Gastrocnemius medialis (tissue), 4 donors: ENCODE measurements at regions not wholly inside any gene's neighbourhood (a gene's known extent, or its start where the extent isn't known, plus 50 kb on each side); places are given as distances from the start of the nearest gene placed in this dataset.
A peak's percentile ranks its signal among the peaks of the same experiment; 100 is the strongest.

ENCODE experiments used
- ATAC-seq, 2 donors: fragments of 150-250 bp; one replicate each; pipeline ENCODE4 v1.9.1; 2016
- DNase-seq, 2 donors: peaks; one replicate each; pipeline ENCODE4 v3.0.0-alpha.2; 2019
- H3K27ac ChIP-seq, 4 donors: fragments of 200-600 bp; sonication (generic); 1 replicate in 1 of 4; 2 replicates in 3 of 4; pipeline ENCODE4 v1.5.1; 2016 to 2018; ENCODE audit warnings: mild to moderate bottlenecking in 2 of 4, moderate library complexity in 1 of 4
- H3K27me3 ChIP-seq, 3 donors: fragments of 200-600 bp; sonication (generic) in 2 of 3; 1 replicate in 1 of 3; 2 replicates in 2 of 3; pipeline versions ENCODE4 v1.5.1 to v1.6.0; 2016 to 2019; ENCODE audit warnings: mild to moderate bottlenecking in 1 of 3, moderate library complexity in 1 of 3
- H3K36me3 ChIP-seq, 2 donors: fragments of 200-600 bp; sonication (generic) in 1 of 2; one replicate each; pipeline ENCODE4 v1.5.1; 2017 to 2018
- H3K4me1 ChIP-seq, 2 donors: fragments of 200-600 bp; sonication (generic) in 1 of 2; one replicate each; pipeline ENCODE4 v1.5.1; 2016 to 2017; ENCODE audit warnings: mild to moderate bottlenecking in 2 of 2
- H3K4me3 ChIP-seq, 4 donors: fragments of 200-600 bp; sonication (generic) in 3 of 4; 1 replicate in 1 of 4; 2 replicates in 3 of 4; pipeline ENCODE4 v1.5.1; 2016 to 2019; ENCODE audit warnings: mild to moderate bottlenecking in 2 of 4
- H3K9me3 ChIP-seq, 3 donors: fragments of 200-600 bp; sonication (generic) in 2 of 3; 1 replicate in 1 of 3; 2 replicates in 2 of 3; pipeline ENCODE4 v1.5.1; 2016 to 2019
- POLR2A ChIP-seq, 2 donors: fragments of 450-650 bp; IDR thresholded peaks; one replicate each; pipeline ENCODE4 v1.6.1; 2017; ENCODE audit warnings: antibody characterized with exemption in 2 of 2, mild to moderate bottlenecking in 2 of 2, moderate library complexity in 2 of 2
- in situ Hi-C, 4 donors: fragments of 200-750 bp; cut with MboI; loops; one replicate each; pipeline versions ENCODE4 v1.15.0 to v1.8.0; 2017; ENCODE audit warnings: low sequenced_read_pairs in 4 of 4
- intact Hi-C: fragments of 100-400 bp; cut with DNase I; formaldehyde crosslinking; loops from one replicate; pipeline ENCODE4 v1.15.1; 2023; ENCODE audit warnings: low total_unique reads
- TF ChIP-seq, protein P1 (sequence below), 5 experiments: fragments of 450-650 bp in 3 of 5; fragments of 200-600 bp in 2 of 5; sonication (generic) in 2 of 5; IDR thresholded peaks in 4 of 5; conservative IDR thresholded peaks in 1 of 5; 1 replicate in 4 of 5; 2 replicates in 1 of 5; pipeline ENCODE4 v1.5.1; 2016 to 2019; ENCODE audit warnings: antibody characterized with exemption in 5 of 5, mild to moderate bottlenecking in 3 of 5, moderate library complexity in 3 of 5

DNA sequence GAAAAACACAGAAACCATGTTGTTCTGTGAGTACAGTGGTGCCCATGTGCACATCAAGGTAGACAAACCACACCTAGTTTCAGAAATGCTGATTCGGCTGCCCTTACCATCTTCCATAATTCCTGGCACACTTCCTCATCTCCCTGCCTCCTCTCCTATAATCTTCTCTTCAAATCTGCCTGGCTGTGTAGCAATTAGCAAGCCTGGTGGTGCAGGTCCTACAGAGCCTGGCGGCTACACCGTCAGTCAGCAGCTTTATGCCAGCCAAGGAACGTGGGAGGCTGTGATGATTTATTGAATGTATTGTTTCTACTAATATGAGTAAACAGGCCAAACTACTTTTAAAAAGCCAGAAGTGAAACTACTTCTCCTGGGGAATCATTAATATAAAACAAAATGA lies 106.8 kb downstream of the SEMA6D start:
- Histone ChIP-seq H3K4me1 (no peaks in the 10 kb centered on the region), H3K9me3 (no peaks in the 10 kb centered on the region), H3K4me3 (no peak overlapping the region), H3K27ac (no peak overlapping the region), H3K27me3 (no peaks in the 10 kb centered on the region), H3K36me3 (no peaks in the 10 kb centered on the region)
- no peak for TF ChIP-seq POLR2A (IDR thresholded peaks at IDR 0.05)
- TF ChIP-seq, protein P1, sequence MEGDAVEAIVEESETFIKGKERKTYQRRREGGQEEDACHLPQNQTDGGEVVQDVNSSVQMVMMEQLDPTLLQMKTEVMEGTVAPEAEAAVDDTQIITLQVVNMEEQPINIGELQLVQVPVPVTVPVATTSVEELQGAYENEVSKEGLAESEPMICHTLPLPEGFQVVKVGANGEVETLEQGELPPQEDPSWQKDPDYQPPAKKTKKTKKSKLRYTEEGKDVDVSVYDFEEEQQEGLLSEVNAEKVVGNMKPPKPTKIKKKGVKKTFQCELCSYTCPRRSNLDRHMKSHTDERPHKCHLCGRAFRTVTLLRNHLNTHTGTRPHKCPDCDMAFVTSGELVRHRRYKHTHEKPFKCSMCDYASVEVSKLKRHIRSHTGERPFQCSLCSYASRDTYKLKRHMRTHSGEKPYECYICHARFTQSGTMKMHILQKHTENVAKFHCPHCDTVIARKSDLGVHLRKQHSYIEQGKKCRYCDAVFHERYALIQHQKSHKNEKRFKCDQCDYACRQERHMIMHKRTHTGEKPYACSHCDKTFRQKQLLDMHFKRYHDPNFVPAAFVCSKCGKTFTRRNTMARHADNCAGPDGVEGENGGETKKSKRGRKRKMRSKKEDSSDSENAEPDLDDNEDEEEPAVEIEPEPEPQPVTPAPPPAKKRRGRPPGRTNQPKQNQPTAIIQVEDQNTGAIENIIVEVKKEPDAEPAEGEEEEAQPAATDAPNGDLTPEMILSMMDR (IDR thresholded peaks at IDR 0.05 in 4 of 5, conservative IDR thresholded peaks at IDR 0.05 in 1 of 5) = no peak
- intact Hi-C loops (no loop called here), in situ Hi-C loops (no loop called here)
- DNase-seq (no peak), ATAC-seq (no peak)

DNA sequence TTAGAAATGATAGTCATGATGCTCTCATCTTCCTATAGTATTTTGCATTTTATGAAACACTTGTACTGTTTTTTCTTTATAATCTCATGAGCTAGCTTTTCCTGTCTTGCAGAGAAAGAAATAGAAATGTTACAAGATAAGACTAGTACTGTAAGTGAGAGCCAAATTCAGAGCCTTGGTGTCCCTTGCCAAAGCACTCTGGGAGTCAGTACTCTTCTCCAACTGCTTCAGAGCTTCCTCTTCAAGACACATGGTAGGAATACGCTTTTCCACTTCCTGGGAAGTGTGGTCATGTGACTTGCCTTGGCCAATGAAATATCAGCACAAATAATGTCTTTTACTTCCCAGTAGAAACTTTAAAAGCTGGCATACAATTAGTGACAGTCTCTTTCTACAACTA lies 112.4 kb downstream of the SEMA6D start:
- Histone ChIP-seq H3K27me3 (no peaks in the 10 kb centered on the region), H3K4me3 (no peak overlapping the region), H3K27ac (no peak overlapping the region), H3K4me1 (no peaks in the 10 kb centered on the region), H3K9me3 (no peaks in the 10 kb centered on the region), H3K36me3 (no peaks in the 10 kb centered on the region)
- ATAC-seq (no peak), DNase-seq (no peak)
- TF ChIP-seq, protein P1 (IDR thresholded peaks at IDR 0.05 in 4 of 5, conservative IDR thresholded peaks at IDR 0.05 in 1 of 5) = no peak
- TF ChIP-seq POLR2A (IDR thresholded peaks at IDR 0.05) = no peak
- in situ Hi-C loops = no loop called here
- intact Hi-C loops = loop anchor here (10.0 kb wide), 1 partner anchor 605 kb away; no protein-coding TSS in a partner anchor

DNA sequence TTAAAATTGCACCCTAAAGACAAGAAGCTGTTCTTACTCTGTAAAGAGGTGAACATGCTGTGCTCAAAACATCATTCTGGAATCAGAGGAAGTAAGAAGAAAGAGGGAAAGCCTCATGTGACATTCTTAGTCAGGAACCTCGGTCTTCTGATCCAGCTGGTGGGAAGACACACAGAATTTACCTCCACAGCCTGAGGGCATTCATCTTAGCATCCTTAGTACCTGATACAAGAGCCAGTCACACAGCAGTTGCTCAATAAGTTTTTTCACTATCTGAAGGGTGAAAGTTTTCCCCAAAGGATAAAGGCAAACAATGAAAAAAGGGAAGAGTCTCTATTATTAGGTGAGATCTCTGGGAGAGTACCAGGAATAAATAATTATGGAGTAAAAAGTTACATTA lies 116.8 kb downstream of the SEMA6D start:
- in situ Hi-C loops = no loop called here
- Histone ChIP-seq H3K27ac (no peak overlapping the region), H3K4me1 (no peaks in the 10 kb centered on the region), H3K36me3 (no peaks in the 10 kb centered on the region), H3K4me3 (no peak overlapping the region), H3K9me3 (no peaks in the 10 kb centered on the region), H3K27me3 (no peaks in the 10 kb centered on the region)
- TF ChIP-seq, protein P1 (IDR thresholded peaks at IDR 0.05 in 4 of 5, conservative IDR thresholded peaks at IDR 0.05 in 1 of 5) = no peak
- no peak for TF ChIP-seq POLR2A (IDR thresholded peaks at IDR 0.05)
- intact Hi-C loops = loop anchor here (10.0 kb wide), 1 partner anchor 609 kb away; no protein-coding TSS in a partner anchor
- no peak for DNase-seq
- ATAC-seq = no peak

DNA sequence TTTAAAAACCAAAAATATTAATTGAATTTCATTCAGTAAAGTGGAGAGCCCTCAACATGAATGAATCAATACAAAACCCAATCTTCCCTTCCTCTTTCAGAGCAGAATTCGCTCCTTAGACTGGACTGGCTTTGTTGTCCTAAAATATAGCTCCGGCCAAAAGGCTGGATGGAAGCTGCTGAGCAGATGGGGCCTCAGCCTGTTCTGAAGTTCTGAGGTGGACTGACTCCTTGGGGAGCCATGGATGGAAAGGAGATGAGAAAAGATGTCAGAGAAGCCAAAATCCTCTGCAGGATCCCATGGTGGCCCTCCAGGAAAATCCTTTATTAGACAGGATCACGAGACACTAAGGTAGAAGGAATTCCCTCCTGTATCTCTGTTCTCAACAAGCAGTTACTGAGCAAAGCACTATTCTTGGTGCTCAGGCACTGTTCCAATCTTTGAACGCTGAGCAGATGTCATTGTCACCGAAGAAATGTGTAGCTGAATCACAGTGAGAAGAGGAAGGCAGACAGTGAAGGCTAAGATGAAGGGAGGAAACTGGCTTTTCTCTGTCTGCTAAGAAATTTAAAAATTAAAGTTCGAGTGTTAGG lies 122.0 kb downstream of the SEMA6D start:
- H3K27ac ChIP-seq = no peak overlapping the region
- no peaks in the 10 kb centered on the region for H3K36me3 ChIP-seq
- ATAC-seq (peak; percentile 30 to 69), DNase-seq (no peak)
- H3K9me3 ChIP-seq = no peaks in the 10 kb centered on the region
- intact Hi-C loops = loop anchor here (10.0 kb wide), 1 partner anchor 615 kb away; no protein-coding TSS in a partner anchor
- TF ChIP-seq, protein P1 (IDR thresholded peaks at IDR 0.05 in 4 of 5, conservative IDR thresholded peaks at IDR 0.05 in 1 of 5) = no peak
- TF ChIP-seq POLR2A (IDR thresholded peaks at IDR 0.05) = no peak
- peaks cover 3 to 6% of the 10 kb centered on the region in 2 donors for H3K4me1 ChIP-seq
- H3K4me3 ChIP-seq = no peak overlapping the region
- in situ Hi-C loops = no loop called here
- no peaks in the 10 kb centered on the region for H3K27me3 ChIP-seq
